OCI-LY7 (cell line): ENCODE measurements at regions not wholly inside any gene's neighbourhood (a gene's known extent, or its start where the extent isn't known, plus 50 kb on each side); places are given as distances from the start of the nearest gene placed in this dataset.

Source experiments
- CTCF ChIP-seq: fragments of 200-600 bp; sonication (generic); conservative IDR thresholded peaks from 2 replicates; pipeline ENCODE4 v1.5.1; 2014; ENCODE audit warnings: mild to moderate bottlenecking, antibody characterized with exemption, low read length, moderate library complexity, mixed read lengths
- EZH2phosphoT487 ChIP-seq: fragments of 200-600 bp; sonication (generic); IDR thresholded peaks from 2 replicates; pipeline ENCODE4 v1.6.1; 2018; ENCODE audit warnings: low read depth, borderline replicate concordance, mild to moderate bottlenecking, mixed run types, antibody characterized with exemption, low read length, moderate library complexity, mixed read lengths

- TF ChIP-seq CTCF (no peak), EZH2phosphoT487 (no peak)
These were observed 67.7 kb upstream of the NR2F2 start for GRCh38 chr15:96262549-96263489.
